H9 (cell line): ENCODE measurements at regions not wholly inside any gene's neighbourhood (a gene's known extent, or its start where the extent isn't known, plus 50 kb on each side); places are given as distances from the start of the nearest gene placed in this dataset.
A peak's percentile ranks its signal among the peaks of the same experiment; 100 is the strongest.

Experiments
- DNase-seq: peaks from one replicate; pipeline ENCODE4 v3.0.0-alpha.2; 2017
- H2AFZ ChIP-seq: one replicate; pipeline ENCODE4 v1.6.1; 2013; ENCODE audit warnings: mild to moderate bottlenecking, low read length, control low read depth, moderate library complexity
- H2AK5ac ChIP-seq: 2 replicates; pipeline ENCODE4 v1.6.1; 2013; ENCODE audit warnings: low read length, control low read depth, mixed read lengths; ENCODE audit not compliant: insufficient read length
- H2BK120ac ChIP-seq: one replicate; pipeline ENCODE4 v1.6.1; 2013; ENCODE audit warnings: low read depth, mild to moderate bottlenecking, low read length, control low read depth, inconsistent platforms; ENCODE audit not compliant: poor library complexity, severe bottlenecking
- H2BK12ac ChIP-seq: 2 replicates; pipeline ENCODE4 v1.6.1; 2013; ENCODE audit warnings: low read length, control low read depth, mixed read lengths, low read depth; ENCODE audit not compliant: insufficient read length
- H2BK15ac ChIP-seq: 2 replicates; pipeline ENCODE4 v1.6.1; 2013; ENCODE audit warnings: low read depth, low read length, control low read depth
- H2BK20ac ChIP-seq: one replicate; pipeline ENCODE4 v1.6.1; 2013; ENCODE audit warnings: low read depth, mild to moderate bottlenecking, low read length, control low read depth, inconsistent platforms; ENCODE audit not compliant: poor library complexity, severe bottlenecking
- H2BK5ac ChIP-seq: 2 replicates; pipeline ENCODE4 v1.6.1; 2013; ENCODE audit warnings: low read length, control low read depth, mixed read lengths; ENCODE audit not compliant: insufficient read length
- H3K14ac ChIP-seq: 2 replicates; pipeline ENCODE4 v1.6.1; 2013; ENCODE audit warnings: low read length, control low read depth; ENCODE audit not compliant: insufficient read depth
- H3K18ac ChIP-seq: 2 replicates; pipeline ENCODE4 v1.6.1; 2013; ENCODE audit warnings: low read depth, mild to moderate bottlenecking, mixed read lengths, low read length, control low read depth; ENCODE audit not compliant: insufficient read length
- H3K23ac ChIP-seq: 2 replicates; pipeline ENCODE4 v1.6.1; 2013; ENCODE audit warnings: low read length, control low read depth, mixed read lengths, low read depth; ENCODE audit not compliant: insufficient read length
- H3K23me2 ChIP-seq: 2 replicates; pipeline ENCODE4 v1.6.1; 2013; ENCODE audit warnings: low read depth, mild to moderate bottlenecking, mixed read lengths, low read length, control low read depth; ENCODE audit not compliant: insufficient read length, poor library complexity, severe bottlenecking
- H3K27ac ChIP-seq: 2 replicates; pipeline ENCODE4 v1.5.1; 2013; ENCODE audit warnings: low read length, control low read depth, mixed read lengths, low read depth; ENCODE audit not compliant: insufficient read length
- H3K27me3 ChIP-seq: 2 replicates; pipeline ENCODE4 v1.6.1; 2013; ENCODE audit warnings: low read length, control low read depth, inconsistent platforms; ENCODE audit not compliant: insufficient read depth
- H3K4ac ChIP-seq: 2 replicates; pipeline ENCODE4 v1.6.1; 2013; ENCODE audit warnings: low read depth, mild to moderate bottlenecking, control low read depth, inconsistent platforms, low read length, moderate library complexity
- H3K4me1 ChIP-seq: 2 replicates; pipeline ENCODE4 v1.6.1; 2013; ENCODE audit warnings: low read length, control low read depth, inconsistent platforms; ENCODE audit not compliant: insufficient read depth
- H3K4me2 ChIP-seq: 2 replicates; pipeline ENCODE4 v1.6.1; 2013; ENCODE audit warnings: low read length, control low read depth, mixed read lengths; ENCODE audit not compliant: insufficient read length, insufficient read depth
- H3K56ac ChIP-seq: 2 replicates; pipeline ENCODE4 v1.6.1; 2013; ENCODE audit warnings: low read depth, mild to moderate bottlenecking, mixed read lengths, low read length, control low read depth; ENCODE audit not compliant: insufficient read length
- H3K79me1 ChIP-seq: 2 replicates; pipeline ENCODE4 v1.6.1; 2013; ENCODE audit warnings: low read depth, mild to moderate bottlenecking, moderate library complexity, low read length, control low read depth, inconsistent platforms; ENCODE audit not compliant: insufficient read depth, poor library complexity, severe bottlenecking
- H3K79me2 ChIP-seq: 2 replicates; pipeline ENCODE4 v1.6.1; 2013; ENCODE audit warnings: low read length, control low read depth, inconsistent platforms; ENCODE audit not compliant: insufficient read depth
- H3K9ac ChIP-seq: 2 replicates; pipeline ENCODE4 v1.6.1; 2013; ENCODE audit warnings: low read length, control low read depth, mixed read lengths; ENCODE audit not compliant: insufficient read length; ENCODE audit errors: extremely low read depth
- H3K9me3 ChIP-seq: one replicate; pipeline ENCODE4 v1.6.1; 2013; ENCODE audit warnings: low read depth, low read length, inconsistent platforms; ENCODE audit not compliant: control insufficient read depth
- H3T11ph ChIP-seq: one replicate; pipeline ENCODE4 v1.6.1; 2013; ENCODE audit warnings: mild to moderate bottlenecking, low read length, control low read depth, inconsistent platforms
- H4K20me1 ChIP-seq: one replicate; pipeline ENCODE4 v1.6.1; 2013; ENCODE audit not compliant: control insufficient read depth, insufficient read length, insufficient read depth
- H4K5ac ChIP-seq: 2 replicates; pipeline ENCODE4 v1.6.1; 2013; ENCODE audit warnings: low read depth, mild to moderate bottlenecking, mixed read lengths, low read length, control low read depth; ENCODE audit not compliant: insufficient read length
- H4K8ac ChIP-seq: replicated peaks from 2 replicates; pipeline ENCODE4 v1.6.1; 2013; ENCODE audit warnings: low read length, control low read depth, mixed read lengths, low read depth; ENCODE audit not compliant: insufficient read length
- H4K91ac ChIP-seq: 2 replicates; pipeline ENCODE4 v1.6.1; 2013; ENCODE audit warnings: low read depth, mild to moderate bottlenecking, moderate library complexity, mixed read lengths, low read length, control low read depth; ENCODE audit not compliant: insufficient read length
- H3K27ac Mint-ChIP-seq, 3 experiments: 2 replicates in 2 of 3; 3 replicates in 1 of 3; pipeline ENCODE4 v1.8.0; 2020 to 2021; ENCODE audit warnings: mixed read lengths in 3 of 3, mild to moderate bottlenecking in 1 of 3, moderate library complexity in 1 of 3
- H3K27me3 Mint-ChIP-seq: 2 replicates; pipeline ENCODE4 v1.8.0; 2021; ENCODE audit warnings: low read depth, mild to moderate bottlenecking, moderate library complexity, mixed read lengths
- H3K36me3 Mint-ChIP-seq, 3 experiments: 2 replicates in 2 of 3; 3 replicates in 1 of 3; pipeline ENCODE4 v1.8.0; 2020 to 2021; ENCODE audit warnings: low read depth in 3 of 3, mixed read lengths in 3 of 3; ENCODE audit not compliant: insufficient read depth in 1 of 3
- H3K4me1 Mint-ChIP-seq, 2 experiments: 2 replicates each; pipeline ENCODE4 v1.8.0; 2020; ENCODE audit warnings: mixed read lengths in 2 of 2
- H3K4me3 Mint-ChIP-seq, 2 experiments: 2 replicates in 1 of 2; 3 replicates in 1 of 2; pipeline ENCODE4 v1.8.0; 2020 to 2021; ENCODE audit warnings: mild to moderate bottlenecking in 2 of 2, mixed read lengths in 2 of 2, moderate library complexity in 1 of 2
- H3K9me3 Mint-ChIP-seq, 2 experiments: 2 replicates in 1 of 2; 3 replicates in 1 of 2; pipeline ENCODE4 v1.8.0; 2020; ENCODE audit warnings: mild to moderate bottlenecking in 2 of 2, mixed read lengths in 2 of 2, moderate library complexity in 1 of 2
- WGBS: extraction: QIAGEN DNeasy Blood & Tissue Kit; methylation state at CpG from one replicate; pipeline ENCODE4 v1.1.7; 2013; ENCODE audit warnings: missing lambda C conversion rate, low lambda C conversion rate, mixed read lengths; ENCODE audit not compliant: insufficient read length; ENCODE audit errors: extremely low coverage; 5-methylcytosine and 5-hydroxymethylcytosine counted together
- TF ChIP-seq, protein P1 (sequence below): fragments of 200-600 bp; sonication (generic); conservative IDR thresholded peaks from 3 replicates; pipeline ENCODE4 v1.8.0; 2021; ENCODE audit warnings: antibody characterized with exemption, mild to moderate bottlenecking

DNA sequence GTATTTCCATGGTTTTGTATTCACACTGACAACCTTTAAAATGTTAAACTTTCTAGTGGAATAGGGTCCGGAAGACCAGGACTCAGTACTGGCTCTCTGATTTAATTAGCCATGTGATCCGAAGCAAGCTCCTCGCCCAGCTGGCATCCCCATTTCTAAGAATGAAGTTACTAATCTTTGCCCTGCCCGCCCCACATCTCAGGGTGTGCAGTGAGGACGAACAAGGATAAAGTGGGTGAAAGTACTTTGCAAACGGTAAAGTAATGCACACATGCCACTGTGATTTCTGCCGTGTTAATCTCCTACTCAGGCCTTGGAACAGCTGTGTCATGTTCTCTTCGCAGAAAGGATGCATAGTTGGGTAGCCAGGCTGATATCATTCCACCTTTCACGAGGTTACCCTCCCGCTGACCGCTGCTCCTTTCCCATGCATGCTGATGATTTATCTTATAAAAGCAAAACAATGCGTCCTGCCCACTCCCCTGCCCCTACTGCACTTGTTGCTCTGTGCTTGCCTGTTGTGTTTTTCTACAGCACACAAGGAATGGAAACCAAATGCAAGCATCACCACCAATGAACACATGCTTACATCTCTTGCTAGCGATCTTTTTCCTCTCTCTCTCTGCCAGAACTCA, 539.0 kb downstream of the EFNB2 start:
- Histone ChIP-seq H2BK12ac (no peak overlapping the region), H4K5ac (no peak overlapping the region), H2AK5ac (no peak overlapping the region), H3K79me2 (no peaks in the 10 kb centered on the region), H3K27ac (no peak overlapping the region), H3T11ph (no peak overlapping the region), H3K14ac (no peak overlapping the region), H2BK20ac (no peak overlapping the region), H2BK15ac (no peak overlapping the region), H3K79me1 (no peaks in the 10 kb centered on the region), H3K27me3 (no peaks in the 10 kb centered on the region), H3K9ac (no peak overlapping the region), H4K8ac (no peak overlapping the region), H3K56ac (no peak overlapping the region), H2BK5ac (no peak overlapping the region), H3K9me3 (no peaks in the 10 kb centered on the region), H2AFZ (no peak overlapping the region), H4K20me1 (no peaks in the 10 kb centered on the region), H3K4me1 (no peaks in the 10 kb centered on the region; the same call in 1 of the 2 replicates), H2BK120ac (no peak overlapping the region), H3K23me2 (no peaks in the 10 kb centered on the region), H3K4me2 (no peak overlapping the region), H3K23ac (no peak overlapping the region), H4K91ac (no peak overlapping the region), H3K4ac (no peak overlapping the region), H3K18ac (no peak overlapping the region)
- no peaks in the 10 kb centered on the region; a peak in 1 of 5 replicates for H3K9me3 Mint-ChIP-seq
- no CpG with 5 or more reads among the region's 13 CpGs for WGBS
- peaks cover 0 to 2% (median 0%) of the 10 kb centered on the region in 3 experiments; a peak in 3 of 7 replicates for H3K36me3 Mint-ChIP-seq
- H3K27me3 Mint-ChIP-seq = no peaks in the 10 kb centered on the region; the same call in 1 of the 2 replicates
- TF ChIP-seq, protein P1, sequence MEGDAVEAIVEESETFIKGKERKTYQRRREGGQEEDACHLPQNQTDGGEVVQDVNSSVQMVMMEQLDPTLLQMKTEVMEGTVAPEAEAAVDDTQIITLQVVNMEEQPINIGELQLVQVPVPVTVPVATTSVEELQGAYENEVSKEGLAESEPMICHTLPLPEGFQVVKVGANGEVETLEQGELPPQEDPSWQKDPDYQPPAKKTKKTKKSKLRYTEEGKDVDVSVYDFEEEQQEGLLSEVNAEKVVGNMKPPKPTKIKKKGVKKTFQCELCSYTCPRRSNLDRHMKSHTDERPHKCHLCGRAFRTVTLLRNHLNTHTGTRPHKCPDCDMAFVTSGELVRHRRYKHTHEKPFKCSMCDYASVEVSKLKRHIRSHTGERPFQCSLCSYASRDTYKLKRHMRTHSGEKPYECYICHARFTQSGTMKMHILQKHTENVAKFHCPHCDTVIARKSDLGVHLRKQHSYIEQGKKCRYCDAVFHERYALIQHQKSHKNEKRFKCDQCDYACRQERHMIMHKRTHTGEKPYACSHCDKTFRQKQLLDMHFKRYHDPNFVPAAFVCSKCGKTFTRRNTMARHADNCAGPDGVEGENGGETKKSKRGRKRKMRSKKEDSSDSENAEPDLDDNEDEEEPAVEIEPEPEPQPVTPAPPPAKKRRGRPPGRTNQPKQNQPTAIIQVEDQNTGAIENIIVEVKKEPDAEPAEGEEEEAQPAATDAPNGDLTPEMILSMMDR = no peak
- no peaks in the 10 kb centered on the region for H3K4me1 Mint-ChIP-seq
- peak overlapping the region in 1 of 3 experiments; percentile 42; a peak in 1 of 7 replicates for H3K27ac Mint-ChIP-seq
- no peak overlapping the region for H3K4me3 Mint-ChIP-seq
- DNase-seq = no peak
